ENCODE measurements at regions not wholly inside any gene's neighbourhood (a gene's known extent, or its start where the extent isn't known, plus 50 kb on each side); places are given as distances from the start of the nearest gene placed in this dataset.

- Histone ChIP-seq H3F3A (replicated peaks; ENCODE audit: insufficient read depth) (no peaks in the 10 kb centered on the region), H3K79me2 (ENCODE audit: insufficient read depth) (no peaks in the 10 kb centered on the region), H3K4me3 (ENCODE audit: low read depth in 2 of 2, low read length in 1 of 2) (no peak overlapping the region), H3K9me2 (no peaks in the 10 kb centered on the region), H3K9me3 (no peaks in the 10 kb centered on the region), H2AFZ (ENCODE audit: low read depth) (no peak overlapping the region), H3K9ac (no peak overlapping the region), H3K27me3 (ENCODE audit: insufficient read depth) (no peaks in the 10 kb centered on the region), H3K36me3 (replicated peaks in 1 of 2; ENCODE audit: control insufficient read depth in 1 of 2, insufficient read depth in 2 of 2, low read length in 1 of 2) (no peaks in the 10 kb centered on the region), H3K4me2 (no peak overlapping the region), H3K4me1 (ENCODE audit: control insufficient read depth in 1 of 2, insufficient read depth in 2 of 2, low read depth in 1 of 2, low read length in 1 of 2) (no peaks in the 10 kb centered on the region; a peak in 1 of 4 replicates), H3K27ac (ENCODE audit: low read depth in 2 of 2, low read length in 1 of 2) (no peak overlapping the region), H4K20me1 (ENCODE audit: insufficient read depth) (no peaks in the 10 kb centered on the region)
- TF ChIP-seq CTCF (IDR thresholded peaks at IDR 0.05) = no peak
- TF ChIP-seq MXI1 (IDR thresholded peaks at IDR 0.05; ENCODE audit: low read depth, low read length) = no peak
- TF ChIP-seq RXRA (IDR thresholded peaks at IDR 0.05; ENCODE audit: borderline replicate concordance, low read depth) = no peak
- TF ChIP-seq TCF12 (IDR thresholded peaks at IDR 0.05) = no peak
- TF ChIP-seq CHD2 (IDR thresholded peaks at IDR 0.05; ENCODE audit: low read length, partially characterized antibody) = no peak
- TF ChIP-seq GABPA (IDR thresholded peaks at IDR 0.05; ENCODE audit: low read depth) = no peak
- TF ChIP-seq NRF1 (IDR thresholded peaks at IDR 0.05; ENCODE audit: low read depth, low read length) = no peak
- TF ChIP-seq, protein P1, sequence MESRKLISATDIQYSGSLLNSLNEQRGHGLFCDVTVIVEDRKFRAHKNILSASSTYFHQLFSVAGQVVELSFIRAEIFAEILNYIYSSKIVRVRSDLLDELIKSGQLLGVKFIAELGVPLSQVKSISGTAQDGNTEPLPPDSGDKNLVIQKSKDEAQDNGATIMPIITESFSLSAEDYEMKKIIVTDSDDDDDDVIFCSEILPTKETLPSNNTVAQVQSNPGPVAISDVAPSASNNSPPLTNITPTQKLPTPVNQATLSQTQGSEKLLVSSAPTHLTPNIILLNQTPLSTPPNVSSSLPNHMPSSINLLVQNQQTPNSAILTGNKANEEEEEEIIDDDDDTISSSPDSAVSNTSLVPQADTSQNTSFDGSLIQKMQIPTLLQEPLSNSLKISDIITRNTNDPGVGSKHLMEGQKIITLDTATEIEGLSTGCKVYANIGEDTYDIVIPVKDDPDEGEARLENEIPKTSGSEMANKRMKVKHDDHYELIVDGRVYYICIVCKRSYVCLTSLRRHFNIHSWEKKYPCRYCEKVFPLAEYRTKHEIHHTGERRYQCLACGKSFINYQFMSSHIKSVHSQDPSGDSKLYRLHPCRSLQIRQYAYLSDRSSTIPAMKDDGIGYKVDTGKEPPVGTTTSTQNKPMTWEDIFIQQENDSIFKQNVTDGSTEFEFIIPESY (IDR thresholded peaks at IDR 0.05; ENCODE audit: borderline replicate concordance, low read depth) = no peak
- TF ChIP-seq, protein P2, sequence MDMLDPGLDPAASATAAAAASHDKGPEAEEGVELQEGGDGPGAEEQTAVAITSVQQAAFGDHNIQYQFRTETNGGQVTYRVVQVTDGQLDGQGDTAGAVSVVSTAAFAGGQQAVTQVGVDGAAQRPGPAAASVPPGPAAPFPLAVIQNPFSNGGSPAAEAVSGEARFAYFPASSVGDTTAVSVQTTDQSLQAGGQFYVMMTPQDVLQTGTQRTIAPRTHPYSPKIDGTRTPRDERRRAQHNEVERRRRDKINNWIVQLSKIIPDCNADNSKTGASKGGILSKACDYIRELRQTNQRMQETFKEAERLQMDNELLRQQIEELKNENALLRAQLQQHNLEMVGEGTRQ (IDR thresholded peaks at IDR 0.05; ENCODE audit: borderline replicate concordance, low read depth, low read length) = no peak
- TF ChIP-seq YY1 (IDR thresholded peaks at IDR 0.05; ENCODE audit: low read depth) = no peak
- no peak for TF ChIP-seq MEF2A (IDR thresholded peaks at IDR 0.05; ENCODE audit: borderline replicate concordance, low read depth)
- no peak for TF ChIP-seq RFX5 (IDR thresholded peaks at IDR 0.05; ENCODE audit: low read length)
- TF ChIP-seq, protein P3, sequence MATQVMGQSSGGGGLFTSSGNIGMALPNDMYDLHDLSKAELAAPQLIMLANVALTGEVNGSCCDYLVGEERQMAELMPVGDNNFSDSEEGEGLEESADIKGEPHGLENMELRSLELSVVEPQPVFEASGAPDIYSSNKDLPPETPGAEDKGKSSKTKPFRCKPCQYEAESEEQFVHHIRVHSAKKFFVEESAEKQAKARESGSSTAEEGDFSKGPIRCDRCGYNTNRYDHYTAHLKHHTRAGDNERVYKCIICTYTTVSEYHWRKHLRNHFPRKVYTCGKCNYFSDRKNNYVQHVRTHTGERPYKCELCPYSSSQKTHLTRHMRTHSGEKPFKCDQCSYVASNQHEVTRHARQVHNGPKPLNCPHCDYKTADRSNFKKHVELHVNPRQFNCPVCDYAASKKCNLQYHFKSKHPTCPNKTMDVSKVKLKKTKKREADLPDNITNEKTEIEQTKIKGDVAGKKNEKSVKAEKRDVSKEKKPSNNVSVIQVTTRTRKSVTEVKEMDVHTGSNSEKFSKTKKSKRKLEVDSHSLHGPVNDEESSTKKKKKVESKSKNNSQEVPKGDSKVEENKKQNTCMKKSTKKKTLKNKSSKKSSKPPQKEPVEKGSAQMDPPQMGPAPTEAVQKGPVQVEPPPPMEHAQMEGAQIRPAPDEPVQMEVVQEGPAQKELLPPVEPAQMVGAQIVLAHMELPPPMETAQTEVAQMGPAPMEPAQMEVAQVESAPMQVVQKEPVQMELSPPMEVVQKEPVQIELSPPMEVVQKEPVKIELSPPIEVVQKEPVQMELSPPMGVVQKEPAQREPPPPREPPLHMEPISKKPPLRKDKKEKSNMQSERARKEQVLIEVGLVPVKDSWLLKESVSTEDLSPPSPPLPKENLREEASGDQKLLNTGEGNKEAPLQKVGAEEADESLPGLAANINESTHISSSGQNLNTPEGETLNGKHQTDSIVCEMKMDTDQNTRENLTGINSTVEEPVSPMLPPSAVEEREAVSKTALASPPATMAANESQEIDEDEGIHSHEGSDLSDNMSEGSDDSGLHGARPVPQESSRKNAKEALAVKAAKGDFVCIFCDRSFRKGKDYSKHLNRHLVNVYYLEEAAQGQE (IDR thresholded peaks at IDR 0.05; ENCODE audit: low read depth, low read length) = no peak
- no peak for TF ChIP-seq NFIC (IDR thresholded peaks at IDR 0.05; ENCODE audit: borderline replicate concordance)
- TF ChIP-seq, protein P4, sequence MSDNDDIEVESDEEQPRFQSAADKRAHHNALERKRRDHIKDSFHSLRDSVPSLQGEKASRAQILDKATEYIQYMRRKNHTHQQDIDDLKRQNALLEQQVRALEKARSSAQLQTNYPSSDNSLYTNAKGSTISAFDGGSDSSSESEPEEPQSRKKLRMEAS (IDR thresholded peaks at IDR 0.05; ENCODE audit: low read depth) = no peak
- no peak for TF ChIP-seq JUND (IDR thresholded peaks at IDR 0.05)
- no peak for TF ChIP-seq USF1 (IDR thresholded peaks at IDR 0.05; ENCODE audit: borderline replicate concordance, low read depth)
- TF ChIP-seq SIN3A (IDR thresholded peaks at IDR 0.05; ENCODE audit: borderline replicate concordance, low read depth, low read length) = no peak
- TF ChIP-seq TAF1 (IDR thresholded peaks at IDR 0.05; ENCODE audit: borderline replicate concordance, low read depth, low read length) = no peak
- TF ChIP-seq FOXM1 (IDR thresholded peaks at IDR 0.05; ENCODE audit: low read depth) = no peak
- ChIA-PET POLR2A (no interaction called here), CTCF (no interaction called here)
- 17% methylated on average over 6 of the region's 6 CpGs for WGBS (ENCODE audit: low lambda C conversion rate)
- no peak for DNase-seq
Measured at GRCh38 chr1:230504310-230504709, 78.2 kb upstream of the PGBD5 start.
